ENCODE measurements at regions not wholly inside any gene's neighbourhood (a gene's known extent, or its start where the extent isn't known, plus 50 kb on each side); places are given as distances from the start of the nearest gene placed in this dataset.

GRCh38 chr6:101117393-101118135 is 236.4 kb upstream of the ASCC3 start:
- TF ChIP-seq POLR2A (IDR thresholded peaks at IDR 0.05) (no peak), CTCF (IDR thresholded peaks at IDR 0.05) (no peak)

Data from heart left ventricle (tissue), 13 donors.